H1 (cell line): ENCODE measurements at regions not wholly inside any gene's neighbourhood (a gene's known extent, or its start where the extent isn't known, plus 50 kb on each side); places are given as distances from the start of the nearest gene placed in this dataset.

Experiments
- ASH2L ChIP-seq: fragments of 200-600, 300-600 bp; sonication (generic); IDR thresholded peaks from one replicate; pipeline ENCODE4 v1.7.1; 2017; ENCODE audit warnings: low read length
- CTCF ChIP-seq, 3 experiments: IDR thresholded peaks; 1 replicate in 2 of 3; 2 replicates in 1 of 3; pipeline versions ENCODE4 v1.5.1 to v1.6.1; 2011; ENCODE audit warnings: low read length in 3 of 3, mild to moderate bottlenecking in 3 of 3, inconsistent platforms in 2 of 3, low read depth in 1 of 3, moderate library complexity in 1 of 3; ENCODE audit not compliant: insufficient read depth in 1 of 3; ENCODE audit errors: control extremely low read depth in 1 of 3
- EGR1 ChIP-seq: IDR thresholded peaks from 2 replicates; pipeline ENCODE4 v1.6.1; 2011; ENCODE audit warnings: low read depth, low read length, borderline replicate concordance
- GABPA ChIP-seq: IDR thresholded peaks from 2 replicates; pipeline ENCODE4 v1.6.1; 2011; ENCODE audit warnings: mild to moderate bottlenecking, low read length, moderate library complexity, borderline replicate concordance; ENCODE audit not compliant: insufficient read depth
- KDM4A ChIP-seq: IDR thresholded peaks from one replicate; pipeline ENCODE4 v1.7.1; 2012; ENCODE audit warnings: low read depth, mild to moderate bottlenecking, moderate library complexity, low read length, inconsistent platforms; ENCODE audit not compliant: severe bottlenecking
- MAX ChIP-seq: IDR thresholded peaks from 2 replicates; pipeline ENCODE4 v1.6.1; 2012; ENCODE audit warnings: inconsistent platforms
- PHF8 ChIP-seq: fragments of 200-600 bp; sonication (generic); conservative IDR thresholded peaks from 2 replicates; pipeline ENCODE4 v1.7.1; 2012; ENCODE audit warnings: low read depth, mild to moderate bottlenecking, inconsistent platforms, low read length, moderate library complexity
- SP1 ChIP-seq: IDR thresholded peaks from 2 replicates; pipeline ENCODE4 v1.6.1; 2011; ENCODE audit warnings: low read depth, low read length
- TAF1 ChIP-seq: IDR thresholded peaks from 2 replicates; pipeline ENCODE4 v1.6.1; 2011; ENCODE audit warnings: mild to moderate bottlenecking, low read depth, low read length

GRCh38 chr10:3287572-3288445 lies 115.2 kb upstream of the PITRM1 start (continued):
- no peak for TF ChIP-seq CTCF (IDR thresholded peaks at IDR 0.05; ENCODE audit: control extremely low read depth in 1 of 3, insufficient read depth in 1 of 3, low read depth in 1 of 3, low read length in 3 of 3)
- no peak for TF ChIP-seq MAX
- no peak for TF ChIP-seq ASH2L
- TF ChIP-seq EGR1, result no peak
- TF ChIP-seq SP1, result no peak
- no peak for TF ChIP-seq KDM4A
- no peak for TF ChIP-seq TAF1
- TF ChIP-seq PHF8, result no peak
- TF ChIP-seq GABPA, result no peak
